Sigmoid colon (tissue), 3 donors: ENCODE measurements at regions not wholly inside any gene's neighbourhood (a gene's known extent, or its start where the extent isn't known, plus 50 kb on each side); places are given as distances from the start of the nearest gene placed in this dataset.

Experiments used
- CTCF ChIP-seq, 4 experiments: fragments of 450-650 bp in 3 of 4; fragments of 200-600 bp in 1 of 4; IDR thresholded peaks; one replicate each; pipeline ENCODE4 v1.5.1; 2016 to 2019; ENCODE audit warnings: antibody characterized with exemption in 4 of 4, mild to moderate bottlenecking in 3 of 4, moderate library complexity in 2 of 4
- POLR2A ChIP-seq, 2 donors: fragments of 450-650 bp; IDR thresholded peaks; one replicate each; pipeline ENCODE4 v1.6.1; 2016; ENCODE audit warnings: antibody characterized with exemption in 2 of 2, mild to moderate bottlenecking in 2 of 2, moderate library complexity in 2 of 2

- TF ChIP-seq CTCF (IDR thresholded peaks at IDR 0.05) (no peak), POLR2A (IDR thresholded peaks at IDR 0.05) (no peak)
Observed at GRCh38 chr20:56153926-56154325, 94.6 kb upstream of the MC3R start.
